ENCODE measurements at regions not wholly inside any gene's neighbourhood (a gene's known extent, or its start where the extent isn't known, plus 50 kb on each side); places are given as distances from the start of the nearest gene placed in this dataset.

DNA sequence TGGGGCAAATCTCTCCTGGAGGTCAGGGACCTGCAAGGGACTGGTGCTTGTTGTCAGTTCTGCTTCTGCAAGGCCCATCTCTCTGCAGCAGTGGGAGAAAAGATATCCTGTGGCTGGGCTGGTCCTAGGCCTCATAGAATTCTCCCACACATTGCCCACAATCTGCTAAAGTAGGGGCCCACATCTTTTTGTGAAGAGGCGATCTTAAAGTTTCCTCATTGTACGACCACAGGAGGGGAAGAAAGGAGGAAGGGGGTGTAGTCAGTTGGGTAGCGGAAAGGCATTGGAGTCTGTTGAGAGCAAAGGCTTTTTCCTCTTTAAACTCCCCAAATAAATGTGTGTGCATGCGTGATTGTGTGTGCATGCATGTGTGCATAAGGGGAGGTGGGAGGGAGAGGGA, 145.3 kb downstream of the SLC4A3 start:
- no peak for TF ChIP-seq EZH2 (IDR thresholded peaks at IDR 0.05; ENCODE audit: borderline replicate concordance, low read length)
- TF ChIP-seq, protein P1, sequence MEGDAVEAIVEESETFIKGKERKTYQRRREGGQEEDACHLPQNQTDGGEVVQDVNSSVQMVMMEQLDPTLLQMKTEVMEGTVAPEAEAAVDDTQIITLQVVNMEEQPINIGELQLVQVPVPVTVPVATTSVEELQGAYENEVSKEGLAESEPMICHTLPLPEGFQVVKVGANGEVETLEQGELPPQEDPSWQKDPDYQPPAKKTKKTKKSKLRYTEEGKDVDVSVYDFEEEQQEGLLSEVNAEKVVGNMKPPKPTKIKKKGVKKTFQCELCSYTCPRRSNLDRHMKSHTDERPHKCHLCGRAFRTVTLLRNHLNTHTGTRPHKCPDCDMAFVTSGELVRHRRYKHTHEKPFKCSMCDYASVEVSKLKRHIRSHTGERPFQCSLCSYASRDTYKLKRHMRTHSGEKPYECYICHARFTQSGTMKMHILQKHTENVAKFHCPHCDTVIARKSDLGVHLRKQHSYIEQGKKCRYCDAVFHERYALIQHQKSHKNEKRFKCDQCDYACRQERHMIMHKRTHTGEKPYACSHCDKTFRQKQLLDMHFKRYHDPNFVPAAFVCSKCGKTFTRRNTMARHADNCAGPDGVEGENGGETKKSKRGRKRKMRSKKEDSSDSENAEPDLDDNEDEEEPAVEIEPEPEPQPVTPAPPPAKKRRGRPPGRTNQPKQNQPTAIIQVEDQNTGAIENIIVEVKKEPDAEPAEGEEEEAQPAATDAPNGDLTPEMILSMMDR (IDR thresholded peaks at IDR 0.05; ENCODE audit: low read length) = no peak

Measured in OCI-LY1 (cell line).